K562 (cell line): ENCODE measurements at regions not wholly inside any gene's neighbourhood (a gene's known extent, or its start where the extent isn't known, plus 50 kb on each side); places are given as distances from the start of the nearest gene placed in this dataset.
A peak's percentile ranks its signal among the peaks of the same experiment; 100 is the strongest.

Experiments used
- CBFA2T3 ChIP-seq: fragments of 450-650 bp; IDR thresholded peaks from 2 replicates; pipeline ENCODE4 v1.6.1; 2017
- HDAC1 ChIP-seq, 2 experiments: fragments of 450-650 bp; IDR thresholded peaks; 2 replicates each; pipeline ENCODE4 v1.6.1; 2016 to 2017; ENCODE audit warnings: inconsistent platforms in 1 of 2, mild to moderate bottlenecking in 1 of 2, moderate library complexity in 1 of 2
- HDAC2 ChIP-seq: fragments of 450-650 bp; IDR thresholded peaks from 2 replicates; pipeline ENCODE4 v1.6.1; 2016; ENCODE audit warnings: mild to moderate bottlenecking
- RCOR1 ChIP-seq, 2 experiments: IDR thresholded peaks; 2 replicates each; pipeline ENCODE4 v1.6.1; 2012; ENCODE audit warnings: low read depth in 2 of 2, low read length in 2 of 2, borderline replicate concordance in 1 of 2, improper control_type of control experiment in 1 of 2
- TEAD4 ChIP-seq, 2 experiments: sonication (generic) in 1 of 2; formaldehyde crosslinking in 1 of 2; IDR thresholded peaks; 2 replicates each; pipeline versions ENCODE4 v1.6.1 to v1.8.0; 2012 to 2022; ENCODE audit warnings: borderline replicate concordance in 1 of 2, inconsistent platforms in 1 of 2, low read length in 1 of 2, mild to moderate bottlenecking in 1 of 2, missing genetic modification reagents in 1 of 2
- THRAP3 ChIP-seq: fragments of 450-650 bp; IDR thresholded peaks from 2 replicates; pipeline ENCODE4 v1.6.1; 2016; ENCODE audit warnings: mild to moderate bottlenecking, inconsistent platforms, borderline replicate concordance
- ZNF133 ChIP-seq: fragments of 250-450 bp; sonication (Bioruptor Pico); IDR thresholded peaks from 2 replicates; pipeline ENCODE4 v1.4.0; 2020; ENCODE audit warnings: mild to moderate bottlenecking
- ZNF134 ChIP-seq: fragments of 250-450 bp; sonication (Bioruptor Pico); conservative IDR thresholded peaks from 2 replicates; pipeline ENCODE4 v1.4.0; 2020
- ZNF175 ChIP-seq: fragments of 200-800 bp; sonication (Bioruptor generic); IDR thresholded peaks from 2 replicates; pipeline ENCODE4 v1.6.1; 2016; ENCODE audit warnings: low read depth, mild to moderate bottlenecking, missing genetic modification characterization, missing compliant biosample characterization
- ZNF717 ChIP-seq: fragments of 250-450 bp; sonication (Bioruptor Pico); IDR thresholded peaks from 2 replicates; pipeline ENCODE4 v1.5.0; 2021
- TF ChIP-seq, protein P1 (sequence below): fragments of 200-800 bp; sonication (Bioruptor generic); IDR thresholded peaks from 2 replicates; pipeline ENCODE4 v1.6.1; 2016; ENCODE audit warnings: missing genetic modification characterization, missing compliant biosample characterization

DNA sequence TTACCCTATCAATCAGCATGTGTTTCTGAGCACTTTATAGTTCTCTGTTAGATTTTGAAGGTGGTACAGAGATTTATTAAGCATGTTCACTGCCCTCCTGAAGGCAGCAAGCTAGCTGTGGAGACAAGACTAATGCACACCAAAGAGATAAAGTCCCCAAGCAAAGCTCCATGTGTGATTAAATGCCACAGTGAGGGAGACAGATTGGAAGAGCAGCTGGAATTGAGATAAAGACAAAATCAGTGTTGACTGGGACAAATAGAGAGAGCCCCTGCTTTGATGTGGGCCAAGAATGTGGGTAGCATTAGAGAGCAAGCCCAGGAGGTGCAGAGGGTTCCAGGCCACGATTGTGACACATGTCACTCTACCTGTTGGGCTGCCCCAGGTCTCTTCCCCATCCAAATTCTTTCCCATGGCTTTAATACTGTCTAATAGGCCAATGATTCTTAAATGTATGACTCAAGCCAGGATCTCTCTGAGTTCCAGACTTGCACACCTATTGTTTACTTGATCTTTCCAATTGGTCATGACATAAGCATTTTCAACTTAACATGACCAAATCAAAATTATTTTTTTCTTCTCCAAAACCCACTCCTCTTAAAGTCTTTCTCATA, 60.1 kb upstream of the ZC3H12C start (continued):
- TF ChIP-seq ZNF134 (CRISPR knock-in tag), result no peak
- TF ChIP-seq, protein P1, sequence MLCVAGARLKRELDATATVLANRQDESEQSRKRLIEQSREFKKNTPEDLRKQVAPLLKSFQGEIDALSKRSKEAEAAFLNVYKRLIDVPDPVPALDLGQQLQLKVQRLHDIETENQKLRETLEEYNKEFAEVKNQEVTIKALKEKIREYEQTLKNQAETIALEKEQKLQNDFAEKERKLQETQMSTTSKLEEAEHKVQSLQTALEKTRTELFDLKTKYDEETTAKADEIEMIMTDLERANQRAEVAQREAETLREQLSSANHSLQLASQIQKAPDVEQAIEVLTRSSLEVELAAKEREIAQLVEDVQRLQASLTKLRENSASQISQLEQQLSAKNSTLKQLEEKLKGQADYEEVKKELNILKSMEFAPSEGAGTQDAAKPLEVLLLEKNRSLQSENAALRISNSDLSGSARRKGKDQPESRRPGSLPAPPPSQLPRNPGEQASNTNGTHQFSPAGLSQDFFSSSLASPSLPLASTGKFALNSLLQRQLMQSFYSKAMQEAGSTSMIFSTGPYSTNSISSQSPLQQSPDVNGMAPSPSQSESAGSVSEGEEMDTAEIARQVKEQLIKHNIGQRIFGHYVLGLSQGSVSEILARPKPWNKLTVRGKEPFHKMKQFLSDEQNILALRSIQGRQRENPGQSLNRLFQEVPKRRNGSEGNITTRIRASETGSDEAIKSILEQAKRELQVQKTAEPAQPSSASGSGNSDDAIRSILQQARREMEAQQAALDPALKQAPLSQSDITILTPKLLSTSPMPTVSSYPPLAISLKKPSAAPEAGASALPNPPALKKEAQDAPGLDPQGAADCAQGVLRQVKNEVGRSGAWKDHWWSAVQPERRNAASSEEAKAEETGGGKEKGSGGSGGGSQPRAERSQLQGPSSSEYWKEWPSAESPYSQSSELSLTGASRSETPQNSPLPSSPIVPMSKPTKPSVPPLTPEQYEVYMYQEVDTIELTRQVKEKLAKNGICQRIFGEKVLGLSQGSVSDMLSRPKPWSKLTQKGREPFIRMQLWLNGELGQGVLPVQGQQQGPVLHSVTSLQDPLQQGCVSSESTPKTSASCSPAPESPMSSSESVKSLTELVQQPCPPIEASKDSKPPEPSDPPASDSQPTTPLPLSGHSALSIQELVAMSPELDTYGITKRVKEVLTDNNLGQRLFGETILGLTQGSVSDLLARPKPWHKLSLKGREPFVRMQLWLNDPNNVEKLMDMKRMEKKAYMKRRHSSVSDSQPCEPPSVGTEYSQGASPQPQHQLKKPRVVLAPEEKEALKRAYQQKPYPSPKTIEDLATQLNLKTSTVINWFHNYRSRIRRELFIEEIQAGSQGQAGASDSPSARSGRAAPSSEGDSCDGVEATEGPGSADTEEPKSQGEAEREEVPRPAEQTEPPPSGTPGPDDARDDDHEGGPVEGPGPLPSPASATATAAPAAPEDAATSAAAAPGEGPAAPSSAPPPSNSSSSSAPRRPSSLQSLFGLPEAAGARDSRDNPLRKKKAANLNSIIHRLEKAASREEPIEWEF (CRISPR knock-in tag), result no peak
- TF ChIP-seq HDAC1 (IDR thresholded peaks at IDR 0.05), result peak in 1 of 2 experiments; percentile 55; a peak in 1 of 4 replicates
- TF ChIP-seq ZNF717 (CRISPR knock-in tag), result no peak
- TF ChIP-seq TEAD4 (IDR thresholded peaks at IDR 0.05; ENCODE audit: low read length), result peak; percentile 58
- no peak for TF ChIP-seq TEAD4 (CRISPR knock-in tag; IDR thresholded peaks at IDR 0.05; ENCODE audit: borderline replicate concordance)
- TF ChIP-seq HDAC2, result 0 out of 2 replicates have a peak, but pooled peaks have one; percentile 64
- no peak for TF ChIP-seq ZNF175 (CRISPR knock-in tag)
- peak; percentile 36 to 89; a peak in 3 of 4 replicates for TF ChIP-seq RCOR1 (IDR thresholded peaks at IDR 0.05; ENCODE audit: borderline replicate concordance in 1 of 2, low read depth in 2 of 2, low read length in 2 of 2)
- TF ChIP-seq ZNF133, result no peak
- peak; percentile 59 for TF ChIP-seq CBFA2T3
- no peak for TF ChIP-seq THRAP3
- TF ChIP-seq, all 486 proteins: peak for 7
